ENCODE measurements at regions not wholly inside any gene's neighbourhood (a gene's known extent, or its start where the extent isn't known, plus 50 kb on each side); places are given as distances from the start of the nearest gene placed in this dataset.

DNA sequence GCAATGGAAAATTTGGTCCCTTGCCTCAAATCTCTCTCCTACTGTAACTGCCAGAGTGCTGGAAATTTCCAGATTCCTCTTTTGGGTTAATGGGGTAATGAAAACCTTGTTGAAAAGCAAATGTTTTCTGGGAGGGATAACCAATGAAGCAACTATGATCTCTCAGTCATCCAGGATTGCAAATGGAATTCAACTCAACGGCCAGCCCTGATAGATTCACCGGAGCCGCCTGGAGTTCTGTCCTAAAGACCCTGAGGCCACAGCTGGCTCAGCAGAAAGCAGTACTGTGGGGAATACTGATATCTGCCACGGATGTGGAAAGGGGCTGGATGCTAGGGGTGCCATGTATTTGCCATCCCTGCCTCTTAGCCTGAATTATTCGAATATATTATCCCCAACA lies 167.8 kb downstream of the NRP2 start (continued):
- TF ChIP-seq, protein P1, sequence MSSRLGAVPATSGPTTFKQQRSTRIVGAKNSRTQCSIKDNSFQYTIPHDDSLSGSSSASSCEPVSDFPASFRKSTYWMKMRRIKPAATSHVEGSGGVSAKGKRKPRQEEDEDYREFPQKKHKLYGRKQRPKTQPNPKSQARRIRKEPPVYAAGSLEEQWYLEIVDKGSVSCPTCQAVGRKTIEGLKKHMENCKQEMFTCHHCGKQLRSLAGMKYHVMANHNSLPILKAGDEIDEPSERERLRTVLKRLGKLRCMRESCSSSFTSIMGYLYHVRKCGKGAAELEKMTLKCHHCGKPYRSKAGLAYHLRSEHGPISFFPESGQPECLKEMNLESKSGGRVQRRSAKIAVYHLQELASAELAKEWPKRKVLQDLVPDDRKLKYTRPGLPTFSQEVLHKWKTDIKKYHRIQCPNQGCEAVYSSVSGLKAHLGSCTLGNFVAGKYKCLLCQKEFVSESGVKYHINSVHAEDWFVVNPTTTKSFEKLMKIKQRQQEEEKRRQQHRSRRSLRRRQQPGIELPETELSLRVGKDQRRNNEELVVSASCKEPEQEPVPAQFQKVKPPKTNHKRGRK (CRISPR knock-in tag; IDR thresholded peaks at IDR 0.05; ENCODE audit: borderline replicate concordance) = no peak

DNA sequence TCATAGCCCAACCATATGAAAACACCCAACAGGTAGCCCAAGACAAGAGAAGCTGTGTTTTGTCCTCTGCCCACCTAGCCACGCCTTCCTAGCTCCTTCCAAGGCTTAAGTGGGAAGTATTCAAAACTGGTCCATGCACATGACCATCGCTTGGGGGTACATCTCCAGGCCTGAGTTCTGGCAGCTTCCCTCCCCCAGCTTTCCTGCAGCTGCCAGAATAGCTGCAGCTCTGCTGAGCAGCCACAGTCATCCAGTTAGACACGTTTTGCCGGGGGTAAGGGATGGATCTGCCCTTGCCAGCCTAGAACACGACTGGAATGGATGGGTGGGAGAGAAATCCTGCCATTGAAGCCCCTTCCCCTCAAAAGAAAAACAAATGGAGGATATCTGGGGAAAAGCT lies 166.8 kb downstream of the NRP2 start:
- POLR2A ChIA-PET = interaction anchor here (0.6 kb wide), 1 partner anchor 19 kb away, joined by 4 read pairs; no protein-coding TSS in a partner anchor
- no peak for ATAC-seq
- Mint-ChIP-seq H3K36me3 (no peaks in the 10 kb centered on the region), H3K9me3 (peaks cover 8% of the 10 kb centered on the region), H3K27me3 (ENCODE audit: low read depth) (no peaks in the 10 kb centered on the region), H3K4me3 (no peak overlapping the region), H3K27ac (no peak overlapping the region), H3K4me1 (peaks cover 25% of the 10 kb centered on the region)
- TF ChIP-seq, protein P2, sequence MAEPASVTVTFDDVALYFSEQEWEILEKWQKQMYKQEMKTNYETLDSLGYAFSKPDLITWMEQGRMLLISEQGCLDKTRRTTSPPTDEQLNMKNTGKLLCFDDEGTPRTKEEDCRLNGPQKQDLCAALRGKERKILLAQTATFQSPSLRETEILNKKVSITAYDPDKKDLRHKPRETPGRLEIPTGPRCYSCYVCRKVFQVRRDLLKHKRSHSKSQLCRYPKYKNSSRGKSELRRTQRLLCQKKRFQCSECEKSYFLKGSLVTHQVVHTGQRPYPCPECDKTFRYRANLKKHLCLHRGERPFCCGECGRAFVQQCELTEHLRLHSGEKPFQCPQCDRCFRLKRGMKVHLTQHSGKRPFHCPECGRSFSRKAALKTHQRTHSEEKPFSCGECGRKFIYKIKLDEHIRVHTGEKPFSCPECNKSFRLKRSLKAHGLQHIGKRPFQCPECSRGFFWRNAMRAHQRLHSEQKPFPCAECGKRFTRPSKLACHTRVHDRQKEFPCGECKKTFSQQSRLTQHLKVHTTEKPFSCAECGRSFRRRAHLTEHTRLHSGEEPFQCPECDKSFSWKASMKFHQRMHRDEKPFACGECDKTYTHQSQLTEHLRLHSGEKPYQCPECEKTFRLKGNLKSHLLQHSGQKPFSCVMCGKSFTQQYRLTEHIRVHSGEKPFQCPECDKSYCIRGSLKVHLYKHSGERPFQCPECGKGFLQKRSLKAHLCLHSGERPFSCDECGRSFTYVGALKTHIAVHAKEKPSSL (CRISPR knock-in tag; conservative IDR thresholded peaks at IDR 0.05) = no peak
- TF ChIP-seq, protein P3, sequence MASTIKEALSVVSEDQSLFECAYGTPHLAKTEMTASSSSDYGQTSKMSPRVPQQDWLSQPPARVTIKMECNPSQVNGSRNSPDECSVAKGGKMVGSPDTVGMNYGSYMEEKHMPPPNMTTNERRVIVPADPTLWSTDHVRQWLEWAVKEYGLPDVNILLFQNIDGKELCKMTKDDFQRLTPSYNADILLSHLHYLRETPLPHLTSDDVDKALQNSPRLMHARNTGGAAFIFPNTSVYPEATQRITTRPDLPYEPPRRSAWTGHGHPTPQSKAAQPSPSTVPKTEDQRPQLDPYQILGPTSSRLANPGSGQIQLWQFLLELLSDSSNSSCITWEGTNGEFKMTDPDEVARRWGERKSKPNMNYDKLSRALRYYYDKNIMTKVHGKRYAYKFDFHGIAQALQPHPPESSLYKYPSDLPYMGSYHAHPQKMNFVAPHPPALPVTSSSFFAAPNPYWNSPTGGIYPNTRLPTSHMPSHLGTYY (CRISPR knock-in tag; IDR thresholded peaks at IDR 0.05) = no peak
- TF ChIP-seq ZNF138 (CRISPR knock-in tag; conservative IDR thresholded peaks at IDR 0.05) (no peak), ZBTB21 (CRISPR knock-in tag; IDR thresholded peaks at IDR 0.05; ENCODE audit: borderline replicate concordance) (no peak), SOX15 (CRISPR knock-in tag; IDR thresholded peaks at IDR 0.05) (no peak), ZNF263 (CRISPR knock-in tag; IDR thresholded peaks at IDR 0.05; ENCODE audit: low read depth) (no peak), ZNF416 (CRISPR knock-in tag; IDR thresholded peaks at IDR 0.05) (no peak), FOXJ3 (CRISPR knock-in tag; IDR thresholded peaks at IDR 0.05; ENCODE audit: borderline replicate concordance) (no peak)
- TF ChIP-seq, protein P4, sequence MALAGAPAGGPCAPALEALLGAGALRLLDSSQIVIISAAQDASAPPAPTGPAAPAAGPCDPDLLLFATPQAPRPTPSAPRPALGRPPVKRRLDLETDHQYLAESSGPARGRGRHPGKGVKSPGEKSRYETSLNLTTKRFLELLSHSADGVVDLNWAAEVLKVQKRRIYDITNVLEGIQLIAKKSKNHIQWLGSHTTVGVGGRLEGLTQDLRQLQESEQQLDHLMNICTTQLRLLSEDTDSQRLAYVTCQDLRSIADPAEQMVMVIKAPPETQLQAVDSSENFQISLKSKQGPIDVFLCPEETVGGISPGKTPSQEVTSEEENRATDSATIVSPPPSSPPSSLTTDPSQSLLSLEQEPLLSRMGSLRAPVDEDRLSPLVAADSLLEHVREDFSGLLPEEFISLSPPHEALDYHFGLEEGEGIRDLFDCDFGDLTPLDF (CRISPR knock-in tag; IDR thresholded peaks at IDR 0.05) = no peak
- CTCF ChIA-PET = interaction anchor here (0.6 to 1.4 kb wide), 3 partner anchors 36 to 99 kb away, joined by 5 to 9 read pairs (median 6); no protein-coding TSS in a partner anchor
- no peak for DNase-seq (ENCODE audit: low spot score)

DNA sequence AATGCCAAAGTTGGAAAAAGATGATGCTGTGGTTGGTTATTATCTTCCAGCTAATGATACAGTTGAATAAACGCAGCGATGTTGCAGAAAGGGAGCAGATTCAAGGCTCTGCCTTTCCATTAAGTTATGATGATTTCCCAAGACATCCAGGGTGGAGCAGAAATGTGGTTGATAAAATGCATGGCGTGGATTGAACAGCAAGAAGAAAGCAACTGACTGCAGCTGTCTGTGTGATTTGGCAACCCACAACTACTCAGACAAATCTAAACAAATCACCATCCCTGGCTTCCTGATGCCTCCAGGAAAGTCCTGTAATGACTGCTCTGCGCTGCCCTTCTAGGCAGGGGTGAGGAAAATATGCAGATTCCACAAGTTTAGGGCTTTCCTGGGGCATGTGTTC lies 166.3 kb downstream of the NRP2 start:
- CTCF ChIA-PET = interaction anchor here (1.2 kb wide), 1 partner anchor 77 kb away, joined by 9 read pairs; no protein-coding TSS in a partner anchor
- Mint-ChIP-seq H3K4me3 (no peak overlapping the region), H3K4me1 (peaks cover 25% of the 10 kb centered on the region), H3K27ac (no peak overlapping the region), H3K9me3 (peaks cover 6% of the 10 kb centered on the region), H3K27me3 (ENCODE audit: low read depth) (no peaks in the 10 kb centered on the region), H3K36me3 (no peaks in the 10 kb centered on the region)
- DNase-seq (ENCODE audit: low spot score) (no peak), ATAC-seq (no peak)
- POLR2A ChIA-PET = no interaction called here
- TF ChIP-seq, protein P5, sequence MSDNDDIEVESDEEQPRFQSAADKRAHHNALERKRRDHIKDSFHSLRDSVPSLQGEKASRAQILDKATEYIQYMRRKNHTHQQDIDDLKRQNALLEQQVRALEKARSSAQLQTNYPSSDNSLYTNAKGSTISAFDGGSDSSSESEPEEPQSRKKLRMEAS (CRISPR knock-in tag; IDR thresholded peaks at IDR 0.05) = no peak
- TF ChIP-seq NR2C2 (CRISPR knock-in tag; IDR thresholded peaks at IDR 0.05) = no peak

All from WTC11 (cell line).